ENCODE measurements at regions not wholly inside any gene's neighbourhood (a gene's known extent, or its start where the extent isn't known, plus 50 kb on each side); places are given as distances from the start of the nearest gene placed in this dataset.

GRCh38 chr13:105591277-105591676, 944.2 kb downstream of the EFNB2 start:
- Histone ChIP-seq H3K4me3 (ENCODE audit: low read depth, low read length) (no peak overlapping the region), H3K4me1 (ENCODE audit: control insufficient read depth, insufficient read depth, low read length) (no peaks in the 10 kb centered on the region), H3K27ac (ENCODE audit: extremely low read depth, low read depth, low read length) (no peak overlapping the region), H3K9me3 (ENCODE audit: control insufficient read depth, insufficient read depth, low read depth, low read length) (no peaks in the 10 kb centered on the region), H3K36me3 (ENCODE audit: control insufficient read depth in 2 of 2, insufficient read depth in 1 of 2, low read length in 2 of 2) (no peaks in the 10 kb centered on the region)
- TF ChIP-seq ZNF416 (tag by site-specific recombination; IDR thresholded peaks at IDR 0.05) (no peak), ZNF704 (tag by site-specific recombination; IDR thresholded peaks at IDR 0.05) (no peak), SP3 (tag by site-specific recombination; IDR thresholded peaks at IDR 0.05) (no peak), ZNF558 (tag by site-specific recombination; IDR thresholded peaks at IDR 0.05) (no peak), ZNF112 (tag by site-specific recombination; IDR thresholded peaks at IDR 0.05) (no peak), ZNF510 (tag by site-specific recombination; IDR thresholded peaks at IDR 0.05; ENCODE audit: insufficient replicate concordance) (no peak)
- TF ChIP-seq, protein P1, sequence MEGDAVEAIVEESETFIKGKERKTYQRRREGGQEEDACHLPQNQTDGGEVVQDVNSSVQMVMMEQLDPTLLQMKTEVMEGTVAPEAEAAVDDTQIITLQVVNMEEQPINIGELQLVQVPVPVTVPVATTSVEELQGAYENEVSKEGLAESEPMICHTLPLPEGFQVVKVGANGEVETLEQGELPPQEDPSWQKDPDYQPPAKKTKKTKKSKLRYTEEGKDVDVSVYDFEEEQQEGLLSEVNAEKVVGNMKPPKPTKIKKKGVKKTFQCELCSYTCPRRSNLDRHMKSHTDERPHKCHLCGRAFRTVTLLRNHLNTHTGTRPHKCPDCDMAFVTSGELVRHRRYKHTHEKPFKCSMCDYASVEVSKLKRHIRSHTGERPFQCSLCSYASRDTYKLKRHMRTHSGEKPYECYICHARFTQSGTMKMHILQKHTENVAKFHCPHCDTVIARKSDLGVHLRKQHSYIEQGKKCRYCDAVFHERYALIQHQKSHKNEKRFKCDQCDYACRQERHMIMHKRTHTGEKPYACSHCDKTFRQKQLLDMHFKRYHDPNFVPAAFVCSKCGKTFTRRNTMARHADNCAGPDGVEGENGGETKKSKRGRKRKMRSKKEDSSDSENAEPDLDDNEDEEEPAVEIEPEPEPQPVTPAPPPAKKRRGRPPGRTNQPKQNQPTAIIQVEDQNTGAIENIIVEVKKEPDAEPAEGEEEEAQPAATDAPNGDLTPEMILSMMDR (tag by site-specific recombination; IDR thresholded peaks at IDR 0.05): no peak
- TF ChIP-seq, protein P2, sequence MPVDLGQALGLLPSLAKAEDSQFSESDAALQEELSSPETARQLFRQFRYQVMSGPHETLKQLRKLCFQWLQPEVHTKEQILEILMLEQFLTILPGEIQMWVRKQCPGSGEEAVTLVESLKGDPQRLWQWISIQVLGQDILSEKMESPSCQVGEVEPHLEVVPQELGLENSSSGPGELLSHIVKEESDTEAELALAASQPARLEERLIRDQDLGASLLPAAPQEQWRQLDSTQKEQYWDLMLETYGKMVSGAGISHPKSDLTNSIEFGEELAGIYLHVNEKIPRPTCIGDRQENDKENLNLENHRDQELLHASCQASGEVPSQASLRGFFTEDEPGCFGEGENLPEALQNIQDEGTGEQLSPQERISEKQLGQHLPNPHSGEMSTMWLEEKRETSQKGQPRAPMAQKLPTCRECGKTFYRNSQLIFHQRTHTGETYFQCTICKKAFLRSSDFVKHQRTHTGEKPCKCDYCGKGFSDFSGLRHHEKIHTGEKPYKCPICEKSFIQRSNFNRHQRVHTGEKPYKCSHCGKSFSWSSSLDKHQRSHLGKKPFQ (tag by site-specific recombination; IDR thresholded peaks at IDR 0.05): no peak
- POLR2A ChIA-PET: no interaction called here
- CTCF ChIA-PET: no interaction called here

DNA sequence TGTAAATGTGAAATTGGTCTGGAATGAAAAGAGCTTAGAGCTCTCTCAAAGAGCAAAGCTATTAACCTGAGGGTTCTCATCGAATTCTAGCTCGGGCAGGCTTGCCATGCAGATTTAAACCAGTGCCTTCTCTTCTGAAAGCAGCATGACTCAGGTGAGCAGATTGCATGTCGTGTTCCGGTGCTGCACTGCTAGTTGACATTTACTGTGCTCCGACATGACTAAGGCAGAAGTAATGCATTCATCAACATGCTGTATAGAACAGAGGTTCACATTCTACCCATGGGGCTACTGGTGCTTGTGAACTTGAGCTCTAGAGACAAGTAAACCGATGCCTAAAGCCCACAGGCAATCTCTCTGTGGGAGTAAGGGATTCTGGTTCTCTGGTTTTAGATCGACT, 947.7 kb downstream of the EFNB2 start:
- TF ChIP-seq MEIS1 (CRISPR knock-in tag; IDR thresholded peaks at IDR 0.05; ENCODE audit: borderline replicate concordance): no peak
- TF ChIP-seq ZNF426 (tag by site-specific recombination; IDR thresholded peaks at IDR 0.05): no peak
- no peak for TF ChIP-seq SCRT1 (tag by site-specific recombination; IDR thresholded peaks at IDR 0.05; ENCODE audit: borderline replicate concordance)
- TF ChIP-seq ZSCAN30 (tag by site-specific recombination; IDR thresholded peaks at IDR 0.05): no peak
- no peak for TF ChIP-seq ZNF530 (tag by site-specific recombination; IDR thresholded peaks at IDR 0.05; ENCODE audit: low read depth)
- TF ChIP-seq ZNF19 (tag by site-specific recombination; IDR thresholded peaks at IDR 0.05; ENCODE audit: low read depth): no peak
- no peak for TF ChIP-seq ZNF664 (tag by site-specific recombination; IDR thresholded peaks at IDR 0.05)
- TF ChIP-seq ZNF561 (tag by site-specific recombination; IDR thresholded peaks at IDR 0.05; ENCODE audit: borderline replicate concordance): no peak
- TF ChIP-seq ZNF48 (tag by site-specific recombination; IDR thresholded peaks at IDR 0.05): no peak
- TF ChIP-seq ZNF169 (tag by site-specific recombination; IDR thresholded peaks at IDR 0.05): no peak
- no peak for TF ChIP-seq KLF10 (tag by site-specific recombination; IDR thresholded peaks at IDR 0.05)
- no peak for TF ChIP-seq ZNF623 (tag by site-specific recombination; IDR thresholded peaks at IDR 0.05)
- H3K27ac ChIP-seq (ENCODE audit: extremely low read depth, low read depth, low read length): no peak overlapping the region
- ChIA-PET CTCF (interaction anchor here (0.5 to 1.0 kb wide), 2 partner anchors 535 to 1032 kb away, joined by 3 read pairs; no protein-coding TSS in a partner anchor), POLR2A (interaction anchor here (0.6 kb wide), 1 partner anchor 883 kb away, joined by 3 read pairs; no protein-coding TSS in a partner anchor)
- no peaks in the 10 kb centered on the region for H3K4me1 ChIP-seq (ENCODE audit: control insufficient read depth, insufficient read depth, low read length)
- no peaks in the 10 kb centered on the region for H3K9me3 ChIP-seq (ENCODE audit: control insufficient read depth, insufficient read depth, low read depth, low read length)
- no peak overlapping the region for H3K4me3 ChIP-seq (ENCODE audit: low read depth, low read length)
- no peaks in the 10 kb centered on the region for H3K36me3 ChIP-seq (ENCODE audit: control insufficient read depth in 2 of 2, insufficient read depth in 1 of 2, low read length in 2 of 2)
